SK-N-MC (cell line): ENCODE measurements at regions not wholly inside any gene's neighbourhood (a gene's known extent, or its start where the extent isn't known, plus 50 kb on each side); places are given as distances from the start of the nearest gene placed in this dataset.

Experiments
- EZH2 ChIP-seq: fragments of 200-600 bp; sonication (generic); IDR thresholded peaks from one replicate; pipeline ENCODE4 v1.6.1; 2017; ENCODE audit warnings: antibody characterized with exemption
- FOXP2 ChIP-seq: optimal IDR thresholded peaks from 2 replicates; pipeline ENCODE3; 2011; ENCODE audit warnings: mild to moderate bottlenecking, moderate library complexity; ENCODE audit not compliant: insufficient read depth; ENCODE audit errors: extremely low read length, control extremely low read depth
- POLR2AphosphoS5 ChIP-seq: IDR thresholded peaks from 2 replicates; pipeline ENCODE4 v1.6.1; 2012; ENCODE audit warnings: mild to moderate bottlenecking, low read depth, low read length, borderline replicate concordance

- TF ChIP-seq EZH2 (no peak), POLR2AphosphoS5 (no peak), FOXP2 (no peak)
Measured at GRCh38 chr4:123166023-123166422, 230.6 kb upstream of the SPRY1 start.
